Right kidney (tissue), 1 donor: ENCODE measurements at regions not wholly inside any gene's neighbourhood (a gene's known extent, or its start where the extent isn't known, plus 50 kb on each side); places are given as distances from the start of the nearest gene placed in this dataset.

ENCODE experiments used
- DNase-seq: peaks from one replicate; pipeline ENCODE4 v3.0.0-alpha.2; 2016

DNA sequence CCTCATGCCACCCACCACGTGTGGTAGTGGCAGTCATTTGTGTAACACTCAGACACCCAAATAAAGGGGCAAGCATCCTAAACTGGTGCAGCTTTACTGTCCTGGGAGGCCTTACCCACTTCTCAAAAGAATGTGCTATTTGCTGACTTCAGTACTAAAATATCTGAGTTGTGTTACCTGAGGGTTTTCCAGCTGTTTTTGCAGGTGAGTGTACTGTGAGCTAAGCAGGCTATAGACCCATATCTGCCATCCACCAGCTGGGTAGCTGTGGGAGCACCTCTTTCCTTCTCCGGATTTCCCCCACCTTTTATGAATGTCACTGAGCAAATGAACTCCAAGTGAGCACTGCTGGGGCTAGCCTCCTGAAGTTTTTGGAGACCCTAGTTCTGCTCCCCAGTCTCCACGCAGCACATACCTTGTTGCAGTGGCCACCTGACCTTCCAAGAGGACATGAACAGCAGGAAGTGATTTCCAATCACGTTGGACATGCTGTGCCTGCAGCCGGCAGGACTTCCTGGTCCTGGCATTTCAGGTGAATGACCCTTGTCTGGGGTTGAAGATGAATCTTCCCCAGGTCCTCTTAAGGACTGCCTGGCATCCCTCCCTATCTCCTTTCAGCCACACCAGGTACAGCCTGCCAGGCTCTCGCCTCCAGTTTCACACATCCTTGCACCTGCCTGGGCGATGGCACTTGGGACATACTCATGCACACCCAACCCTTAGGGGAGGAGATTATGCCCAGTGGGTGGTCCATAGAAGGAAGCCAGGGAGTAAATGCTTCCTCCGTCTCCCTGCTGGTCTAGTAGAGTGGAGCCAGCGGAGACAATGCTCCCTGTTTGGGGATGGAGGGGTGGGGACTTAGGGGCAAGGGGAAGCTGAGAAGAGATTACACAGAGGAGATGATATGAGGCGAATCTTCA lies 109.5 kb upstream of the SPATA13 start:
- DNase-seq: no peak

DNA sequence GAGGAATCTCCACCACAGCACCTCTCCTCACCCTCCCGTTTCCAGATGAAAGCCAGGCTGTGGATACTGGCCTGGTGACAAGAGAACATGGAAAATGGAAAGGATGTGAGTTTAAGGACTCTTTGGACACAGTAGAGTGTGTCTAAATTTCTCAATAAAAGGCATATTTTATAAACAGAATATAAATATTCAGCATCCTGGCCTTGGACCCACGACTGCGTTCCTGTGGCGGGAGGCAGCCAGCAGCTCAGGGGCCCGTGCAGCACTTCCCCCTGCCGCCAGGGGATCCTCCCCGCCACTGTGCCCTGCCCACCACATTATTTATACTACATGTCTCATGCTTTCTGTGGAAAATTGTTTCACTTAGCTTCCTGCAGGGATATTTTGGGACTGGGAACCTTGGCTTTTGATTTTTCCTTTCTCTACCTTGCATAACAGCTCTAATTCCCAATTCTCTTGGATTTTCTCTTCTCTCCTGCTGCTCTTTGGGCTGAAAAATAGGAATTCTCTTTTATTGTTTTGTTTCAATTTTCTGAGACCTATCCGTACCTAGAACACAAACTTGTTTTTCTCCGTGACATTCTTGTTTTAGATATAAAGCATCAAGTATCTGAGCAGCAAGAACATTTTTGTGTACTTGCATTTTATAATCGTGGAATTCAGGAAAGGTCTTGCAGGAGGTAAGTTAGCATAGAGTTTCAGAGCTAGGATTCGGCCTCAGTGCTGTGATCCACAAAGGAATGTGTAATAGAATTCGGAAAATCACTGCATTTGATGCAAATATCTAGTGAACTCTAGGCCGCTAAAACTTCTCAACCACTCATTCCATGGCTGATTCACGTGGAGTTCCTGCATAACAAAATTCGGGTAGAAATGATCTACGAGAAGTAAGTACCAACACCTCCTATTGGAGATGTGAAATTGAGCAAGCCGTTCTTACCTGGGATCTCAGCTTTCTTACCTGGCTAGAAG lies 107.7 kb upstream of the SPATA13 start:
- DNase-seq: no peak

DNA sequence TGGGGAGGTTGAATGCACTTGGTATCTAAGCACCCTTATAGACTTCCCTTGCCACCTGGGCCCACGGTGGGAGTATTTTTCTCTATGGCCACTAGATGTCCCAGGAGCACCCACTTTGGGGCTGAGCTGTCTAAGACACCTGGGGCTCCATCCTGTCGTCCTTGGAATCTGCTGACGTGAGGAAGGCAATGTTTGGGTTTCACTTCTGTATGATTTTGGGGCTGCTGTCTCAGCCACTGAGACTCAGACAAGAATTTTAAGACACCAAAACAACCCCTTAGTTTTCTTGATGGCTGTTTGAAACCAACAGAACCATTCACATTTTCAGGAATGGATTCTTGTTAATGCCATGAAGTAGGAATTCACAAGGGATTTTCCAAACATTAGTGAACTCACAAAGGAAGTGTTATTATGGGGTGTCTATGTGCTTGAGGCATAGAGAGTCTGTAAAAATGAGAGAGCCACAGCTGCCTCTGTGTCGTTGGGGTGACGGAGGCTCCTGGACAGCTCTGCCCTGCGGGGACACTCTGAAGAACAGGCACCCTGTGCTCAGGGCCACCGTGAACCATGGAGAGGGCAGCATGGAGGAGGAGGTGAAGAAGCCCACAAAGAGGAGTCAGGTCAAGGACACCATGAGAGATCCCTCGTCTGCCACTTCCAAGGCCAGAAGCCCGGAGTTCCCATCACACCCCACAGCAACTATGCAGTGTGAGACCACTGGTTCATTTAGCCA lies 106.8 kb upstream of the SPATA13 start:
- no peak for DNase-seq

DNA sequence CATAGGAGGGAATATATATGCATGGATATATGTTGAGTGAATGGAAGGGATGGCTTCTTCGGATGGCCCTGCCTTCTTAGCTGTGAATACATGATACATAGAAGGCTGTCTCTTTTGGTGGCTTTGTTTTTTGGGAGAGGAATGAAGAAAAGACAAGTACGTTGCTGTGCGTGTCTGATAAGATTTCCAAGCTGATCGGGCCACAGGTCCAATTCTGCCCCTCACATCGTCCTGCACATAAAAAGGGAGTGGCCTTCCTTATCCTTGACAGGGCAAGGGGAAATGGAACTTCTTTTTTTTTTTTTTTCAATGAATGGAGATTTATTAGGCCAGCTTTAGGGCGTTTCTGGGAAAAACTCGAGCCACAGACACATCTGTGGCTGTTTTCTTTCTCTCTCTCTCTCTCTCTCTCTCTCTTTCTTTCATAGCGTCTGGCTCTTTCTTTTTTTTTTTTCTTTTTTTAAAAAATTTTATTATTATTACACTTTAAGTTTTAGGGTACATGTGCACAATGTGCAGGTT lies 103.8 kb upstream of the SPATA13 start:
- DNase-seq: no peak

DNA sequence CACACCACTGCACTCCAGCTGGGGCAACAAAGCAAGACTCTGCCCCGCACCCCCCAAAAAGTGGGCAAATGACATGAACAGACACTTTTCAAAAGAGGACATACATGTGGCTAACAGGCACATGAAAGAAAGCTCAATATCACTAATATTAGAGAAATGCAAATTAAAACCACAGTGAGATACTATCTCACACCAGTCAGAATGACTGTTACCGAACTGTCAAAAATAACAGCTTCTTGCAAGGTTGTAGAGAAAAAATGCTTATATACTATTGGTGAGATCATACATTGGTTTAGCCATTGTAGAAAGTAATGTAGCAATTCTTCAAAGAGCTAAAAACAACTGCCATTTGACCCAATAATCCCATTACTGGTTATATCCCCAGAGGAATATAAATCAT lies 99.5 kb upstream of the SPATA13 start:
- no peak for DNase-seq

DNA sequence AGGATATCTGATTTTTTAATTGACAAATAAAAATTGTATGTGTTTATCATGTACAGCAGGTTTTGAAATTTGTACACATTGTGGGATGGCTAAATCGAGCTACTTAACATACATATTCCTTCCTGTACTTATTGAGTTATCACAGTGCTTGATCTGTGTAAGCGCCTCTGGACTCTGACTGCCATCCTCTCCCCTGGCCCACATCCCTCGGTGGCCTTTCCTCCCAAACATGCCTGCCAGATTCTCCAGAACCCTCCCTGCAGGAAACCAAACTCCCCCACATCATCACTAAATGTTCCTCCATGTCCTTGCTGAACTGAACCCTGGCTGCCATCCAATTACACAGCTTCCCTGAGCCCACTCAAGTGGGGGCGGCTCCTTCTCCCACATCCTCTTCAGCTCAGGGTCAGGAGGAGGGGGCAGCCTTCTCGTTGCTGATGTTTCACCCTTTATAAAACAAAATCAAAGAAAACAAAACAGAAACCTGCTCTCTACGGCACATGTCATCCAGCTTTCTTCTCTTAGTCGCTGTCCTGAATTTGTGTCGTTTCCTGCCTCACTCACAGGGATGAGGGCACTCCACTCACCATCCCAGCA lies 97.1 kb upstream of the SPATA13 start:
- no peak for DNase-seq

DNA sequence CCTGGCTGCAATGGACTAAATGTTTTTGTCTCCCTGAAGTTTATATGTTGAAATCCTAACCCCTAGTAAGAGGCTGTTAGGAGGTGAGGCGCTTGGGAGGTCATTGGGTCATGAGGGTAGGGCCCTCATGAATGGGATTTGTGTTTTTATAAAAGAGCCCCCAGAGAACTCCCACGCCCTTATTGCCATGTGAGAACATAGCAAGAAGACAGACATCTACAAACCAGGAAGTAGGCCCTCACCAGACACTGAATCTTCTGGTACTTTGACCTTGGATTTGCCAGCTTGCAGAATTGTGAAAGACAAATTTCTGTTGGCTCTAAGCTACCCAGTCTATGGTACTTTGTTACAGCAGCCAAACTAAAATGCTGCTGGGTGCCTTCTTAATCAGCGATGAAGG lies 96.1 kb upstream of the SPATA13 start:
- no peak for DNase-seq

DNA sequence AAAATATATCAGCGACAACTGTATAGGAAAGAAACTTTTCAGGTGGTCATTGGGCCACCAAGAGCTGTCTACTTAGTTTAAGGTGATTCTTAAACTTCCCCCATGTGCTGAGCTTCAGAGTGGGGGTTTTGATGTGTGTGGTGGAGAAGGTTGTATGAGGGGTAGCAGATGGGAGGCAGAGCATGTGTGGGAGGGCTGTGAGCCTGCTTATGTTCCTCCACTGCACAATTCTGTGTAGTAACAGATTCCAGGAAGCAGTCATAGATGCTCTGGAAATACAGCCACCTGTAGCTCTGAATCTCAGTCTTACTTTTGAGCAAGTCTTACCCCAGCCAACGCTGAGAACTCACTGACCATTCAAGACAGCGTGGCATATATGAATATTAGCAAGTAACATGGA lies 95.3 kb upstream of the SPATA13 start:
- DNase-seq: no peak

DNA sequence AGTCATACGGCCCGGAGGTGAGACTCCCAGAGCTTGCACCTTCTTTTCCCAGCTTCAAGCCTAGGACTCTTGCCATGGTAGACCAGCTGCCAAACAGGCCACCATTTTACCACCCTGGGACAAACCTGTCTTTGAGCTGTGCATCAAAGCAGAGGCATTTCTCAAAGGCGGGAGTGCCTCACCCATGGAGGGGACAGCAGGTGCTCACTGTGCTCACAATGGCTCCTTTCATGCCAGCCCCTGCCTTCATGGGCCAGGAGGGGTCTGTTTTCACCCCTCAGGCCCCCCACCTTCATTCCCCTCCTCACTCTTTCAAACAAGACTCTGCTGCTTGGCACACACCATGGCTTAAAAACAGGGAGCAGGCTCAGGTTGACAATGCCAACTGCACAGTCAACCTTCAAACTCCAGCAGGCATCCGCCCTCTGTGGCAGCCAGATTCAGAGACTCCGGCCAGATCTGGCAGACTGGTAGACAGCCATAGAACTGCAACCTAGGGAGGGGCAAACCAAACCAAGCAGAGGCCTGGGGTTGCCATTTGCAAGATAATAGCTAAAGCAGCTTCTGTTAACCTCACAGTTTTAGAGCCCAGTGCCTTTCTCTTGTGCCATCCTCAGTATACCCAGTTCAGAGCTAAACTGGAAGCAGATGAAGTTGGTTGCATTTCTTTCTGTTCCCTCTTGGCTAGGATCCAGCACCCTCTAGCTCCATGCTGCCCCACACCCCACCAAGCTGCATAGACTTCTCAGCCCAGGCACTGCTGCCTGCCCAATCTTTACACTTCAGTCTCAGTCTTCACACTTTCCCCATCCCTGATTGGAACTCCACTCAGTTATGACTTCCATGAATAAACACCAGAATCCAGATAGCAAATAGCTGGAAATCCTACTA lies 93.9 kb upstream of the SPATA13 start:
- DNase-seq: no peak

DNA sequence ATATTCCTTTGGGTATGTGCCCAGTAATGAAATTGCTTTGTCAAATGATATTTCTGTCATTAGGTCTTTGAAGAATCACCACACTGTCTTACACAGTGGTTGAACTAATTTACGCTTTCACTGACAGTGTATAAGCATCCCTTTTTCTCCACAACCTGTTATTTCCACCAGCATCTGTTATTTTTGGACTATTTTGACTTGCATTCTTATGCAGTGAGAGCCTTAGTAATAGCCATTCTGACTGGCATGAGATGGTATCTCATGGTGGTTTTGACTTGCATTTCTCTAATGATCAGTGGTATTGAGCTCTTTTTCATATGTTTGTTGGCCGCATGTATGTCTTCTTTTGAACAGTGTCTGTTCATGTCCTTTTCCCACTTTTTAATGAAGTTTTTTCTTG lies 92.0 kb upstream of the SPATA13 start:
- DNase-seq: no peak

DNA sequence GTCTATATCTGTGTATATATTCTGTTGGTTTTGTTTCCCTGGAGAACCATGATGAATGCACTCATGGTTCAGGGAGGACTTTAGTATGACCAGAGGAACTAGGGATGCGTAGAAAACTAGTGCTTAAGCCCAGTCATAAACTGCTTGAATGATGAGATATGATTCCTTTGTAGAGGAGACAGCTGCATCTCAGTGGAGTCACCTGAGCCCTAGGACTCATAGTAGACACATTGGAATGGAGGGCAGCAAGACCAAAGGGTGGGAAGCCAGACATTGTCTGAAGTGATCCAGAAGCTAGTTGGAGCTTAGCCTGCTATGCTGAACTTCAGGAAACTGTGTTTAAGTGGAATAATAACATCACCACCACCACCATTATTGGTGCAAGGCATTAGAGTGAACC lies 89.5 kb upstream of the SPATA13 start:
- DNase-seq: no peak

DNA sequence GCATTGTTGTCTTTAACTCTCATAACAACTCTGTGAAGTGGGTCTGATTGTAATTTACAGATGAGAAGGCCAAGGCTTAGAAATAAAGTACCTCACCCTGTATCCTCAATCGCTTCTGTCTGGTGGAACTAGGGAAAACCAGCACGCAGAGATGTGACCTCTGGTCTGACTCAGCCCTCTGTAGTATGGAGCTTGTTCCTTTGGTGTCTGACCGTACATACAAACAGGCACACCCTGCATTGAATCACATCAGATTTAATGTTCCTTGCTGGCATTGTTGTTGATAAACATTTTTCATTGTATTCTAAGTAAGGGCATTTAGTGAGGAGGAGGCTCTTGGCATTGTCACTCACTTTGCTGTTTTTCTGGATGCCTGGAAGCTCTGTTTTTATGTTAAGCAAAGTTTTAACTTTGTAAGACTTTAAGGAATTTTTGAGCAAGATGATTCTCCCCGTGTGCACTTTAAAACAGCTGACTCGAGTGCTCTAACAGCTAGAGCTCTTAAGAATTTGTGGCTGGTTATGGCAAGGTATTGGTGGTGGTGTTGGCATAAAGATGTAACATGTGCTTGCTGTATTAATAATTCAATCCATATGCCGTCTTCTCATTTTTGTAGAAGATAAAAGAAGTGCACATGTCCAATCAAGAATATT lies 89.0 kb upstream of the SPATA13 start:
- DNase-seq: no peak

DNA sequence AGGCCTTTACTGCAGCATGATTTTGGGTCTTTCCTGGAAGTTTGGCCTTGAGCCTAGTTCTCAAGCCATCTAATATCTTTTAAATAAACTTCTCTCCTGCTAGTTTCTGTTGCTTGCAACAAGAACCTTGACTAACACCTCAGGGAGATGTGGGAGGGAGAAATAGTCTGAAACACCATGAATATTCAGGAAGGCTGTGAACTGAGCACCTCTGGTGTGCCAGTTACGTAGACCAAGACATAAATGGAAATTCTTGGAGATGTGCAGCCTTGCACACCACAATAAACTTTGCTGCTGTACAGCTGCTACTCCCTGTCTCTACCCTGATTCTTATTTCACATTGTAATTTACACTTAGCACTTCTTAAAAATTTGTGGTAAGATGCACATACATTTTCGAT lies 86.9 kb upstream of the SPATA13 start:
- DNase-seq: no peak

DNA sequence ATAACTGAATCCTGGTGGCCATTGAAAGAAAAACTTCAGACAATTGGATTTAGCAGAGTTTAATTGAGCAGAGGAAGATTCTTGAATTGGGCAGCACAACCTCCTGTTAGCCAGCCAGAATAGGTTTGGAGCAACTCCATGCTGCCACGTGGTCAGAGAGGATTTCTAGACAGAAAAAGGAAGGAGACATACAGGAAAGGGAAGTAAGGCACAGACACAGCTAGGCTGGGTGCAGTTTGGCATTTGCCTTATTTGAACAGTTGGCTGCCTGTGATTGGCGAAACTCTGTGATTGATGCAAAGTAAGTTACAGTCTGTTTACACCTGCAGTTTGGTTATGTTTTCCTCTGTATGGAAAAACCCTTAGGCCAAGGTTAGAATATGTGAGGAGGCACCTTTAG lies 85.8 kb upstream of the SPATA13 start:
- DNase-seq: no peak

DNA sequence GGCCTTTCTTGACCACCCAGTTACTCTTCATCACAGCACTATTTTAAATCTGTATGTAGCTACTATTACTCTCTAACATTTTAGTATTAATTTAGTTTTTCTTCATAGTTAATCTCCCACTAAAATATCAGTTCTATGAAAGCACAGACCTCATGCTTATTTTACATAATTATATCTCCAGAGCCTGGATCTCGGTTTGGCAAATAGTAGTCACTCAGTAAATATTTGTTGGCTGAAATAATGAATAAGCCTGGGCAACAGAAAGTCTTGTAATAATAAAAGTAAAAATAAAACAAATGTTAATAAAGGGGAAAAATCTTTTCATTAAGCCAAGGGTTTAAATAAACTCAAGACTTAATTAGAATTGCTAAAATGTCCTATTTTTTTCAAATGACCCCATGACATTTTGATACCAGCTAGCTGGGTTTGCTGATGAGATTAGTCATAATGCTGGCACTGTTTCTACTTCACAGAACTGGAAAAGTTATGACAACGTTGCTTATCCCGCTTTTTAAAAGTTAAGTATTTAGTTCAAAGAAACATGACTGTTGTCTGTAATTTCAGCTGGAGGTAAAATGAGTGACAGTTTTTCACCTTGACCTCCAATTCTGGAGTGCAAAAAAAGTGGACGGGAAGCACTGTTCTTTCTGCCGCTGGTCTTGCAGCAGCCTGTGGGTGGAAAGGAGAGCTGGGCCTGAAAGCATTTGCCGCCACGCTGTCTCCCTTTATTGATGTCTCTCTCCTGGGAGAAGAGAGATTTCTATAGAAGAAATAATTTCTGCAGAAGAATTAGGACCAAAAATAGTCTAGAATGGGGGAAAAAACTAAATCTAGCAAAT lies 85.2 kb upstream of the SPATA13 start:
- DNase-seq: no peak

DNA sequence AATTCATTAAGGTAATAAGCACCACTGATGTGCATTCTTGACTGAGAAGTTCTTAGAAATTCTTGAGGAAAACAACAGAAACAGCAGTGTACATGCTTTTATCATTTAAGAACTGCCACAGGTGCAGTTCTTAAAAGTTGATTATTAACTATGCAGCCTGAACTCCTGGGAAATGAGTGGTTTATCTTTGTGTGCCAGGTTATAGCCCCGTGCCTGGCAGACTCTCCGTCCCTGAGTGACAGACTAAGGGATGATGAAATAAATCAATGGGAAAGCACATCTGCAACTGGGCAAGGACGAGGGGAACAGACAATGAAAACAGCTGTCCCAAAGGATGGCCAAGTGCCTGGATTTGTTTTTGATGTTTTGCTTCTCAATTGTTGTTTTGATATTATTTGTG lies 84.4 kb upstream of the SPATA13 start:
- DNase-seq: no peak

DNA sequence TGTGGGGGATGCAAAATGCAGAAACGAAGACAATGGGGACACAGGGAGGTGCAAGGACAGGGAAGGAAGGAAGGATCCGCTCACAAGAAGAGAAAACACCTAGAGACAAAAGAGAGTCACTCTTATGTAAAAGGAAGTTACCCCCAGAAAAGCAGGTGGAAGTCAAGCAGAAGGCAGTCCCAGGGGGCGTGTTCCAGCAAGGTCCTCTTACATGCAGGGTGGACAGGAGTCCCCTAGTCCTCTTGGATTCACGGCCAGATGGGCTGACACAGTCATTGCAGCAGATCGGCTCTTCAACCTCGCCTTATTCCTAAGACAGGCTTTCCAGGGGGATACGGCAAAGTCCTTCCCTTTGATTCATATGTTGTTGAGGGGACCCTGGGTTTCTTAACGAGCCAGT lies 83.9 kb upstream of the SPATA13 start:
- no peak for DNase-seq

DNA sequence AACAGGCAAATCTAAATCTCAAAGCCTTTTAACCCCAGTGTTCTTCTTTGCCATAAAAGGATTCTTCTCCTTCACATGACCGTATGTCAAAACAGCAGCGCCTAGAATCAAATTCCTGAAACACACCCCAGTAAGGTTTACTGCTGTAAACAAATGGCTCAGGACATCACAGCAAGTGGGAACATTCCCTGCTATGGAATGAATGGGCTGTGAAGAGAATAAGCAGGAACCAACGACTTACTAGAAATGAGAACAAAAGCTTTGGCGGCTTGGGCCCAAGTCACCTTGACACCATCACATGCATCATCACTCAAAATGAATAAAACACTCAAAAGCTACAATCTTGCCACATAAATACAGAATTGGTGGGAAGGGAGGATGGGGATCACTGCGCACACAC lies 80.4 kb upstream of the SPATA13 start:
- no peak for DNase-seq

DNA sequence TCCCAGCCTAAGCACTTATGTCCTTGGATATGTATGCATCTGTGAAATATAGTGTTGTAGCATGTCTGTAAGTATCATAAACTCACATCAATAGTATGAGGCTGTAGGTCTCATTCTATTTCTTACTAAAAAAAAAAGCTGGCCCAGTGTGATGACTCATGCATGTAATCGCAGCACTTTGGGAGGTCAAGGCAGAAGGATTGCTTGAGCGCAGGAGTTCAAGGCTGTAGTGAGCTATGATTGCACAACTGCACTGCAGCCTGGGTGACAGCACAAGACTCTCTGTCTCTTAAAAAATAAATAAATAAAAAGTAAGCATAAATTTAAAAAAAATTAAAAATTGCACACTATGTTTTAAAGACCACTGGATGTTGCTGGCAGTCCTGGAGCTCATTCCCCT lies 79.1 kb upstream of the SPATA13 start:
- no peak for DNase-seq
